C4-2B (cell line): ENCODE measurements at regions not wholly inside any gene's neighbourhood (a gene's known extent, or its start where the extent isn't known, plus 50 kb on each side); places are given as distances from the start of the nearest gene placed in this dataset.

ENCODE experiments used
- CTCF ChIP-seq: fragments of 450-650 bp; conservative IDR thresholded peaks from 2 replicates; pipeline ENCODE4 v1.5.1; 2017; ENCODE audit warnings: mild to moderate bottlenecking
- ZFX ChIP-seq: fragments of 450-650 bp; IDR thresholded peaks from 2 replicates; pipeline ENCODE4 v1.6.1; 2017

- TF ChIP-seq CTCF, result no peak
- no peak for TF ChIP-seq ZFX
Observed at GRCh38 chr11:38043060-38043459, 1445.0 kb upstream of the RAG2 start.
